NCI-H146 treated with DMSO at 0.1 percent for 48 hours (cell line): ENCODE measurements at regions not wholly inside any gene's neighbourhood (a gene's known extent, or its start where the extent isn't known, plus 50 kb on each side); places are given as distances from the start of the nearest gene placed in this dataset.

Experiments used
- DNase-seq: peaks from one replicate; lab custom pipeline; 2025; ENCODE audit not compliant: unreplicated experiment; lab: John Stamatoyannopoulos, UW

- no peak for DNase-seq
Measured at GRCh38 chr13:110826861-110827672, 87.8 kb downstream of the ANKRD10 start.
